Colonic mucosa (tissue), 4 donors: ENCODE measurements at regions not wholly inside any gene's neighbourhood (a gene's known extent, or its start where the extent isn't known, plus 50 kb on each side); places are given as distances from the start of the nearest gene placed in this dataset.

Experiments used
- DNase-seq: peaks from one replicate; pipeline ENCODE4 v3.0.0-alpha.2; 2020
- H3K27ac ChIP-seq: fragments of 200-600 bp; one replicate; pipeline ENCODE4 v1.8.0; 2021
- H3K27me3 ChIP-seq: fragments of 200-600 bp; one replicate; pipeline ENCODE4 v1.8.0; 2021
- H3K36me3 ChIP-seq: fragments of 200-600 bp; one replicate; pipeline ENCODE4 v1.8.0; 2021
- H3K4me1 ChIP-seq: fragments of 200-600 bp; one replicate; pipeline ENCODE4 v1.8.0; 2021; ENCODE audit warnings: mild to moderate bottlenecking
- H3K4me3 ChIP-seq: fragments of 200-600 bp; one replicate; pipeline ENCODE4 v1.8.0; 2021
- H3K9ac ChIP-seq, 2 donors: one replicate each; pipeline ENCODE4 v1.7.0; 2013; ENCODE audit warnings: control low read depth in 2 of 2, low read depth in 2 of 2, low read length in 2 of 2
- H3K9me3 ChIP-seq: fragments of 200-600 bp; one replicate; pipeline ENCODE4 v1.8.0; 2021
- intact Hi-C: fragments of 100-400 bp; cut with DNase I; formaldehyde crosslinking; loops from one replicate; pipeline ENCODE4 v1.14.1; 2022
- TF ChIP-seq, protein P1 (sequence below): fragments of 200-600 bp; IDR thresholded peaks from one replicate; pipeline ENCODE4 v1.8.0; 2022; ENCODE audit warnings: antibody characterized with exemption, mild to moderate bottlenecking
- donor health status: healthy.
- donor health status: DM: no; HTN: no; CAD: no.
- donor health status: DM: no; HTN: no; CAD: no.

GRCh38 chr7:16244469-16244868 is 176.9 kb downstream of the CRPPA start:
- no peak for DNase-seq
- no peak overlapping the region for H3K27ac ChIP-seq
- no peak overlapping the region for H3K4me3 ChIP-seq
- H3K36me3 ChIP-seq, result no peaks in the 10 kb centered on the region
- intact Hi-C loops, result no loop called here
- H3K9me3 ChIP-seq, result no peaks in the 10 kb centered on the region
- H3K9ac ChIP-seq, result no peak overlapping the region
- TF ChIP-seq, protein P1, sequence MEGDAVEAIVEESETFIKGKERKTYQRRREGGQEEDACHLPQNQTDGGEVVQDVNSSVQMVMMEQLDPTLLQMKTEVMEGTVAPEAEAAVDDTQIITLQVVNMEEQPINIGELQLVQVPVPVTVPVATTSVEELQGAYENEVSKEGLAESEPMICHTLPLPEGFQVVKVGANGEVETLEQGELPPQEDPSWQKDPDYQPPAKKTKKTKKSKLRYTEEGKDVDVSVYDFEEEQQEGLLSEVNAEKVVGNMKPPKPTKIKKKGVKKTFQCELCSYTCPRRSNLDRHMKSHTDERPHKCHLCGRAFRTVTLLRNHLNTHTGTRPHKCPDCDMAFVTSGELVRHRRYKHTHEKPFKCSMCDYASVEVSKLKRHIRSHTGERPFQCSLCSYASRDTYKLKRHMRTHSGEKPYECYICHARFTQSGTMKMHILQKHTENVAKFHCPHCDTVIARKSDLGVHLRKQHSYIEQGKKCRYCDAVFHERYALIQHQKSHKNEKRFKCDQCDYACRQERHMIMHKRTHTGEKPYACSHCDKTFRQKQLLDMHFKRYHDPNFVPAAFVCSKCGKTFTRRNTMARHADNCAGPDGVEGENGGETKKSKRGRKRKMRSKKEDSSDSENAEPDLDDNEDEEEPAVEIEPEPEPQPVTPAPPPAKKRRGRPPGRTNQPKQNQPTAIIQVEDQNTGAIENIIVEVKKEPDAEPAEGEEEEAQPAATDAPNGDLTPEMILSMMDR, result no peak
- H3K27me3 ChIP-seq, result no peaks in the 10 kb centered on the region
- no peaks in the 10 kb centered on the region for H3K4me1 ChIP-seq

- DNase-seq, result no peak
- no peaks in the 10 kb centered on the region for H3K27me3 ChIP-seq
- H3K27ac ChIP-seq, result no peak overlapping the region
- H3K9me3 ChIP-seq, result no peaks in the 10 kb centered on the region
- intact Hi-C loops, result no loop called here
- H3K4me1 ChIP-seq, result no peaks in the 10 kb centered on the region
- no peaks in the 10 kb centered on the region for H3K36me3 ChIP-seq
- TF ChIP-seq, protein P1, result no peak
- no peak overlapping the region for H3K9ac ChIP-seq
- no peak overlapping the region for H3K4me3 ChIP-seq
These were observed 178.4 kb downstream of the CRPPA start for GRCh38 chr7:16242920-16243319.

DNA sequence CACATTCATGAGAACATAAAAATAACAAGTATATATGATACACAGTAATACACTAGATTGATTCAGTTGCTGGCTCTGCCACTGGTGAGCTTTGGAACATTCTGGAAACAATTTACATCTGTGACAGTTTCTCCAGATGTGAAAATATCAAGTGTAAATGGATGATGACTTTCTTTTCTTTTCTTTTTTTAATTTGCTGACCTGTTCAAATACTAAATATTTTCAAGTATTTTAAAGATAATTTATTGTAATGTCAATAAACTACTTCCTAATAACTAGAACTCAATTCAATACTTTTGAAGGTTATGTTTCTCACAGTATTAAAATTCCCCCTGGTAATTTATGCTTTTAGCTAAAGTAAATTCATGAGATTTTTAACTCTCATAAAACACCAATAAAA is 180.3 kb downstream of the CRPPA start:
- no peak overlapping the region for H3K4me3 ChIP-seq
- no peak overlapping the region for H3K9ac ChIP-seq
- H3K36me3 ChIP-seq, result no peaks in the 10 kb centered on the region
- no peak for DNase-seq
- intact Hi-C loops, result no loop called here
- TF ChIP-seq, protein P1, result no peak
- no peaks in the 10 kb centered on the region for H3K9me3 ChIP-seq
- no peaks in the 10 kb centered on the region for H3K4me1 ChIP-seq
- H3K27me3 ChIP-seq, result no peaks in the 10 kb centered on the region
- no peak overlapping the region for H3K27ac ChIP-seq

GRCh38 chr7:16236381-16236780 is 185.0 kb downstream of the CRPPA start:
- no peak for DNase-seq
- TF ChIP-seq, protein P1, result no peak
- H3K4me3 ChIP-seq, result no peak overlapping the region
- H3K27ac ChIP-seq, result no peak overlapping the region
- H3K4me1 ChIP-seq, result no peaks in the 10 kb centered on the region
- intact Hi-C loops, result no loop called here
- no peaks in the 10 kb centered on the region for H3K36me3 ChIP-seq
- no peaks in the 10 kb centered on the region for H3K27me3 ChIP-seq
- H3K9me3 ChIP-seq, result no peaks in the 10 kb centered on the region
- H3K9ac ChIP-seq, result no peak overlapping the region

DNA sequence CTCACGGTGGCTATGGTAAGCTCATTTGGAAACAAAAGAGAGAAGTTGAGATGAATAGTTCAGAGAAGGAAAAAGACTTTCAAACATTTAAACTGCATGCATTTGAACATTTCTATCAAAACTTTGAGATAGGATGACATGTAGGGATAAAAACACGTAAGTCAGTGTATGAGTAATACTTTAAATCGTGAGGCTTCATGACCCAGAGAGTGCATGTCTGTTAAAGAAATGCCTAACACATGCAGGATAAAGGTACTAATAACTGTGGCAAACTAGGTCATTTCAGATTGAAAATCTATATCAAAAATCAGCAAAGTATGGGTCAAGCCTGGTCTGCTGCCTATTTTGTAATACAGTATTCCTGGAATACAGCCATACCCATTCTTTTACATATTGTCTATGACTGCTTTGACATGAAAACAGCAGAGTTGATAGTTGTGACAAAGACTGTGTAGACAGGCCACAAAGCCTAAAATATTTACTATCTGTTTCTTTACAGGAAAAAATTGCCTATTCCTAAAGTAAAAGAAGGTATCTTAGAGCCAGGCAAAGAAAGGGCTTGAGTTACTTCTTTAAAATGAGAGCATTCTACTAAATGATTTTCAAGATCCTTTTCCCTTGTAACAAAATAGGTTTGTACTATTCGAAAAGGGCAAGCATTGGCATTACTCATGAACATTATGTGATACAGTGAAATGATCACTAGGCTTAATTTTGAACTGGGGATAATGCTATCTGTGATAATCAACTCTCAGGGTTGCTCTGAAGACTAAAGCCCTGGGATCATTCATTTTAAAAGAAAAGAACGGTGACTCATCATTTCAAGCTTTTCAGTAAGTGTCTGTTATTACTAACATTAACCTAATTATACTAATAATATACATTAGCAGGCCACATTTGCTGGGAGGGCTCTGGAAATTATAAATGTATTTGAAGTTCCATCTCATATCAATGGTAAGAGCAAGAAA is 185.9 kb downstream of the CRPPA start:
- no peak overlapping the region for H3K9ac ChIP-seq
- TF ChIP-seq, protein P1, result no peak
- intact Hi-C loops, result no loop called here

More for the DNA sequence above, 185.9 kb downstream of the CRPPA start:
- Histone ChIP-seq H3K27me3 (no peaks in the 10 kb centered on the region), H3K9me3 (no peaks in the 10 kb centered on the region), H3K4me3 (no peak overlapping the region), H3K27ac (no peak overlapping the region), H3K4me1 (no peaks in the 10 kb centered on the region), H3K36me3 (no peaks in the 10 kb centered on the region)
- DNase-seq, result no peak
